ENCODE measurements at regions not wholly inside any gene's neighbourhood (a gene's known extent, or its start where the extent isn't known, plus 50 kb on each side); places are given as distances from the start of the nearest gene placed in this dataset.

DNA sequence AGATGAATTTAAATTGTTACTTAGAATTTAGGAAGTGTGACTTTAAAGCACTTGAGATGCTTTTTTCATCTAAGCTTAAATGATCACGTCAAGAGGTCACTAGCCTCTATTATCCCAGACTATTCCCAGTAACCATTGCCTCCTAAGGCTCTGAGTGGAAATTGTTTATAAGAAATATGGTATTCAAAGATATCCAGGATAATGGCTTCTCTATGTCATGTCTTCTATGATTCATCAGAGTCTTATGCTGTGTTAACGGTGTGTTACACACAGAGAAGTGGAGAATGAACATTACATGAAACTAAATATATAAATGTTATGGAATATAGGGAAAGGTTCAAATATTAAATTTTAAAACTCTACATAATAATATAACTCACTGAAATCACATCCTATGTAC, 79.8 kb upstream of the NBEA start:
- TF ChIP-seq CTCF (conservative IDR thresholded peaks at IDR 0.05) = no peak
- TF ChIP-seq EZH2 (IDR thresholded peaks at IDR 0.05; ENCODE audit: low read depth) = no peak
